NAMALWA (cell line): ENCODE measurements at regions not wholly inside any gene's neighbourhood (a gene's known extent, or its start where the extent isn't known, plus 50 kb on each side); places are given as distances from the start of the nearest gene placed in this dataset.
A peak's percentile ranks its signal among the peaks of the same experiment; 100 is the strongest.
"Not testable (repeated sequence)": the region's sequence is repeated elsewhere in the genome, so short reads cannot be mapped to it uniquely, and the experiment has no call there.

ENCODE experiments used
- DNase-seq: peaks from one replicate; pipeline ENCODE4 v3.0.0-alpha.2; 2015; ENCODE audit warnings: low spot score

DNA sequence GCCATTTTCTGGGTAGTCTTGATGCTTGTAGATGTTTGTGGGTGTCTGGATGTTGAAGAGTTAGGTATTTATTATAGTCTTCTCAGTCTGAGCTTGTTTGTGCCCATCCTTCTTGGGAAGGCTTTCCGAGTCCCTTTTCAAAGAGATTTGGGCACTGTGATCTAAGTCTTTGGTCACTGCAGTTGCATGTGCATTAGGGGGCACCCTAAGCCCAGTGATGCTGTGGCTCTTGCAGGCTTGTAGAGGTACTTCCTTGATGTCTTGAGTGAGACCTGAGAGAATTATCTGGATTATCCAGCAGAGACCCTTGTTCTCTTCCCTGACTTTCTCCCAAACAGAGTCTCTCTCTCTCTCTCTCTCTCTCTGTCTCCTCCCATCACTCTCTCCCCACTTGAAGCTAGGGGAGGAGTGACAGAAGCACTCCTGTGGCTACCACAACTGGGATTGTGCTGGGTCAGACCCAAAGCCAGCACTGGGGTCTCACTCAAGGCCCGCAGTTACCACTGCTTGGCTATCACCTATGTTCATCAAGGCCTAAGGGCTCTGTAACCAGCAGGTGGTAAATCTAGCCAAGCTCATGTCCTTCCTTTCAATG, 68.5 kb downstream of the TMCO5A start:
- peak; percentile 69 for DNase-seq

GRCh38 chr15:38004218-38004861, 69.9 kb downstream of the TMCO5A start:
- DNase-seq = no peak

DNA sequence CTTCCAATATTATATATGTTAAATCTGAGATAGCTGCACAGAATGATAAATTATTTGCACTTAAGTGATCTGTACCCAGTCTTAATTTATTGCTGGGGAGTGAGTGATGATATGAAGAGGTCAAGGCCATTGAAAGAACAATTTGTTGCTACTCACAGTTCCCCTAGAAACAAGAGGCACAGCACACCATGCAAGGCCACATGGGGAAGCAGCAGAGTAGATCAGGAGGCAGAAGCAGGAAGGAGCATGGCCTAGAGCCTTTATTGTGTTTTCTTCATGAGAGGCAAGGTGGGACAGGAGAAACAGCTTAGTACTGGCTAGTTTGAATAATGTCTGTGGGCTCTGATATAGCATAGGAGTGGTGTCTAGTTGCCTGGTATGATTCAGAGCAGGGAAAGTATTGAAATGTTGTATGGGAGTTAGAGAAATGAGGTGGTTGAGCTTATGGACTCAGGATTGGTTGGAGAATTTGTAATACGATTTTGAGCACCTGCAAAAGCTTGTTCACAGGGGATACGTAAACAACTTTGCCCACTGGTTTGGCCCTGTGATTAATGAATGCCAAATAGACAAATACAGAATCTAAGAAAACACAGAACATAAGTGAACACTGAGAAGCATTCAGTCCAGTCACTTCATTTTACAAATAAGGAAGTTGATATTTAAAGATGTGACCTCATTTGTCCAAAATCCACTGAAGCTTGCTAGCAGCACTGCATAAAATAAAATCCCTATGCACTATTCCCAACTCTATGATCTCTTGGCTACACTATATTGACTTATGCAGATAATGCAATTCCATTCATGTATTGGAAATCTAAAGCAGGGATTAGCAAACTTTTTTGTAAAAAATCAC, 71.7 kb downstream of the TMCO5A start:
- no peak for DNase-seq

GRCh38 chr15:38010395-38010794, 76.0 kb downstream of the TMCO5A start:
- no peak for DNase-seq

DNA sequence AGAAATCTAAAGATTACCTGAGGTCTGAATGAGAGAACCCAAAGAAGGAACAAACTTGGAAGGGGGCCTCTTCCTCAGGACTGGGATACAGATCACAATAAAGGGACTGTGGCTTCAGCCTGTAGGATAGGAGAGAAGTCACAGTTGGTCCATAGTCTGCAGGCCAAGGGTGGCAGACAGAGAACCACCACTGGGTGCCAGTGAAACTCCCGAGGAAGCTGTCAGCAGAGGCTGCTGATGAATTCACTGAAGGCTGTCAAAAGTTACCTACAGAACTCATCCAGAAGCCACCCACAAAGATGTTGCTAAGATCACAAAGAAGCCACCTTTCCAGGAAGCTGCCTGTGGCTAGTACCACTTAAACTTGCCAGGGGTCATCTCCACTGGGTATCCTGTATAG, 78.5 kb downstream of the TMCO5A start:
- DNase-seq = no peak

- DNase-seq = no peak
These were observed 83.3 kb downstream of the TMCO5A start for GRCh38 chr15:38017721-38018120.

- DNase-seq = no peak
These were observed 84.6 kb downstream of the TMCO5A start for GRCh38 chr15:38019066-38019465.

DNA sequence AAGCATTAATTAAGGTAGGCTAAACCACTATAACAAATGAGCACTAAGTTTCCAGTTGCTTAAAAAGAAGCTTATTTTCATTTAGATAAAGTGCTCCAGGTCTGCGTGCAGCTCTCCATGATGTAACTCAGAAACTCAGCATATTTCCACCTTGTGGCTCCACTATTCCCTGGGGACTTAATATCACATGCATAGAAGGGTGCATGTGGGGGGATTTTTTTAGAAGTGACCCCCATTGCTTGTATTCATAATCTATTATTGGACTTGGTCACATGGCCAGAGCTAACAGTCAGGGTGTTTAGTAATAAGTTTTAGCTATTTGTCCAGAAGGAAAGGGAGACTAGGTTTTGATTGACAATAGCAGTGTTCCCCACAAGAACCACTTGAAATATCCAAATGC, 86.8 kb downstream of the TMCO5A start:
- DNase-seq = peak; percentile 27

GRCh38 chr15:38024293-38025091, 90.1 kb downstream of the TMCO5A start:
- no peak for DNase-seq

GRCh38 chr15:38025656-38026055, 91.2 kb downstream of the TMCO5A start:
- not testable (repeated sequence) for DNase-seq

GRCh38 chr15:38028869-38029268, 94.4 kb downstream of the TMCO5A start:
- no peak for DNase-seq

GRCh38 chr15:38029736-38030135, 95.3 kb downstream of the TMCO5A start:
- no peak for DNase-seq

DNA sequence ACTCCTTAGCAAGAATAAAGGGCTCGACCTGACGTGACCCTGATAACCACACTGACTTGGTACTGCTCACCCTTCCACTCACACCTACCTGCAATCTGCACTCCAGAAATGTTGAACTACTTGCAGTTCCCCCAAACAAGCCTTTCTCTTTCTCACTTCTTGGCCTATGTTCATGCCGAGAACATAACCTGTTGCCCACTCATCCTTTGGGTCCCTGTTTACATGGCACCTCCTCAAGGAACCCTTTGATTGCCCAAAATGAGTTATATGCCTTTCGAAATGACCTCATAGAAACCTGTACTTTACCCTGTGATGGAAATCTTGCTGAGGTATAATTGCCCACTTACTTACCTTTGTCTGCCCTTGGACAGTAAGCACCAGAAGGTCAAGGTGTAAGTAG, 96.2 kb downstream of the TMCO5A start:
- DNase-seq = no peak

DNA sequence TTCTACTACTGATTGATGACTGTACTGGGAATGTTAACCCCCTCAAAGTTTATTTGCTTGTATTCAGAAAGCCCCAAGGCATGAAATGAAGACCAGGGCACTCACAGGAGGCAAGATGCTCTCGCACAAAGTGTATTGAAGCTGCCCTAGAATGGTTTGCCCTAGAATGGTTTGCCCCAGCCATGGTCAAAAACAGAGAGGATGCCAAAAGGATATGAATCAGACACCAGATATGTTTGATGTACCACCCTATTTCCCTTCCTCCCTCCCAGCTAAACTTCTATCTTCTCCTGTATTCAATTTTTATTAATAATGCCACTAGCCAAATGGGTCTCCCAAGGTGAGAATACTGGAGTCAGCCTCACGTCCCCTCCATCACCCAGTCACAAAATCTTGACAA, 101.3 kb downstream of the TMCO5A start:
- no peak for DNase-seq

DNA sequence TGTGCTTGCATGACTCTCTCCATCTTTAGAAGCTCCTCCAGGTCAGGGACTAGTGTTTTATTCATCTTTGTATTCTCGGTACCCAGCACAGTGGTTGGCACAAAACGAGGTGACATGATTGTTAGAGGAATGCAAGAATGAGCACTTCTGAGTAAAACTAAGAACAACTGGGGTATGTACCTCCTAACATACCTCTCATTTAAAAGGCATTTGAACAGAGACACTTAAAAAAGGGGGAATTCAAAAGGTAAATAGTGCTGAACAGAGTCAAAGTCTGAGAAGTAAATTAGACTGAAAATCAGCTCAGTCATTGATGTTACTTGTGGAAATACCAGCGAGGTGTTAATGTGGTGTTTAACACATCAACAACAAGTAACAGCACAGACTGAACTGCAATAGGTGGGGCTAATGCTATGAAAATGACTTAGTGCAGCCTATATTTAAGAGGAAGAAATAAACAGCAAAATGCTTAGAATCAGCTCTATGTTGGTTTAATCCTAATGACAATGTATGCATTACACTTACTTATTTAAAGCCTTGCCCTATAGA, 102.4 kb downstream of the TMCO5A start:
- DNase-seq = no peak

DNA sequence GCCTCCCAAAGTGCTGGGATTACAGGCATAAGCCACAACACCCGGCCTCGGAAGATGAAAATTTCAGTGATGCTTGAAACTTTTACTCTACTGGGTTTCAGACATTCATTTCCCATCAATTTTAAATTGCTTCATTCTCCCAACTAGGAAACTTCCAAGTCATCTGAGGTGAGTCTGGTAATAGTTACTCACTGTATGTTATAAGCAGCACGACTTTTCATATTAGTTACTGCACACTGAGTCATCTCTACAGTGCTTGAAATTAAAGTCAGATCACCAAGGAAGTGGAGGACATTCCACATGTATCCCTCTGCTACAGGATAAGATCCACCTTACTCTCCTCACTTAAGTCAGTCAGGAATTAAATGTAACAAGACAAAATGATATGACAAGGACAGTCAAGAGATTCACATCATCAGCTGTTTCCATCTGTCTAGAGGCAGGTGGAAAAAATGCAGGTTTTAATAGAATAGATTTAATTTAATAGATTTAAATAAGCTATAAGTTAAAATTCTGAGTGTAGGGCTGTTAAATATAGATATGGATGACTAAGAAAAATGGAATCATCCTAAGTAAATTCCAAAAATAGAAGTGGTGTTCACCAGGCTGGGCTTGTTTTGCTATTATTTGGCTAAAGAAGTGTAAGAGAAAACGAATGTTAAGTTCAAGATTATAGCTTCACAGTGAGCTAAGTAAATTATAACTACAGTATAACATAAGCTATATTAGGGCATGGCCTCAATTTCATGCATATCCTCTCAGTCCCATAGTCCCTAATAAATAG, 104.4 kb downstream of the TMCO5A start:
- DNase-seq = no peak

- DNase-seq = no peak
These were observed 106.2 kb downstream of the TMCO5A start for GRCh38 chr15:38040615-38041014.

DNA sequence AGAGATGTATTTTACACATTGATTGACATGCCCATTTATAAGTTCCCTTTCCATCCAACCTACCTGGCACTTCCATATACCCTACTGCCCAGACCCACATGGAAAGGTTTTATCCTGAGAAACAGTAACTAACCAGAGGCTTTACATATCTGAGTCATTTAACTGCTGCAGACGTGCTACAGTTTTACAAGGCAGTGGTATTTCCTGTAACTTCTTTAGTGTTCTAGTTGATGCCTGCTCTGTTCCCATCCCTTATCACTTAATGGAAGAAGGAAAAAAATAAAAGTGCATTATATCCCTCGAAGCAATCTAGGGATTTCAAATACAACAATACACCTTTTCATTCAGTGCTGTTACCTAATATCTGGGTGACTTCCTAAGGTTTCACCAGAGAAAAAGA, 107.1 kb downstream of the TMCO5A start:
- no peak for DNase-seq

DNA sequence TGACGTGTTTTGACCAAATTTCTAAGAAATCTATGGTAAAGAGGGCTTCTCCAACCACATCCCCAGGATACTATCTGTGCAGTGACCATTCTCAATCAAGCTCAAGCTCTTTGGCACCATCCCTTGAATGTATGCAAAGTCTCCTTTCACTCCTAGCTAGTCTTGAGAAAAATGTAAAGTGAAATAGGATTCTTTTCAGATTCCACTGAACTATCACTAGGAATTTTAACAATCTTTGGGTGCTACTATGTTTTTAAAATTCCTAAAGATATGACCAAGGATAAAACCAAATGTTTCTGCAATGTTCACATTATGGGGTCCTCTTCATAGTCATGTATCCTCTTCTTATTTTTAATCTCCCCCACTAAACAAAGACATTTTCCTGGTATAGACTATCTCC, 107.8 kb downstream of the TMCO5A start:
- DNase-seq = no peak

DNA sequence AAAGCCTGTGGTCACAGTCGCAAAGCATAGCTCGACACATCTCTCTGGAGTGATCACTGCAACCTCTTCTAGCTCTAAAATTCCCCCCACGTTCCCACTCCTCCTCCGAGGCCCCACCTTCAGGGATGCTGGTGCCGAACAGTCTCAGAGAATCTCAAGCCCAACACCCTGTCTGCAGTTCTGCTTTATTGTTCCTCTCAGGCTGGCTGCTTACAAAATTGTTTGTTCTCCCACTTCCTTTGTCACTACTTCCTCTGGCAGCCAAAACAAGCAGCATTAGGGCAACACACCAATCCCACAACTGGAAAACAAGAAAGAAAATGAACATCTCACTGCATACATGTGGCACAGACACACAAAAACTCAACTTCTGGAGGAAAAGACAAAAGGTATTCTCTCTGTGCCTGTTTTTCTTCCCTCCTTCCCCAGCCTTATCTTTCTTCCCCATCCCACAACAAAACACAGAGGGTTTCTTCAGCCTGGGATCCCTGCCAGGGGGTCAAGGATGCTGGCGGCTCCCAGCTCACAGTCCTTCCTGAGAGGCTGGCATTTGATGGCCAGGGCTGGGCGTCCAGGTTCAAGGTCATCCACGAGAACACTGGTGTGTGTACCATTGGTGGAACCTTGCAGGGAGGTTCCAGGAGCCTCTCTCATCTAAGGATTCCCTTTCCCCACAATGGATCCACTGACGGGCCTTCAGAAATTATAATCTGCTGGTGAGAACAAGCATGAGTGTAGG, 108.4 kb downstream of the TMCO5A start:
- DNase-seq = no peak
